Fibroblast of lung (primary cell): ENCODE measurements at regions not wholly inside any gene's neighbourhood (a gene's known extent, or its start where the extent isn't known, plus 50 kb on each side); places are given as distances from the start of the nearest gene placed in this dataset.

Source experiments
- DNase-seq, 2 donors: peaks; one replicate each; pipeline versions ENCODE4 v3.0.0 to v3.0.0-alpha.2; 2010; ENCODE audit warnings: low read depth in 2 of 2
- H2AFZ ChIP-seq: 2 replicates; pipeline ENCODE4 v1.5.1; 2012; ENCODE audit warnings: low read length, control low read depth, inconsistent platforms
- H3K27ac ChIP-seq: 2 replicates; pipeline ENCODE4 v1.5.1; 2011; ENCODE audit warnings: low read length, control low read depth; ENCODE audit not compliant: insufficient read depth
- H3K27me3 ChIP-seq: 2 replicates; pipeline ENCODE4 v1.5.1; 2011; ENCODE audit warnings: mild to moderate bottlenecking, low read length; ENCODE audit not compliant: control insufficient read depth, insufficient read depth
- H3K36me3 ChIP-seq: 2 replicates; pipeline ENCODE4 v1.5.1; 2011; ENCODE audit warnings: low read length; ENCODE audit not compliant: control insufficient read depth, insufficient read depth
- H3K4me1 ChIP-seq: 2 replicates; pipeline ENCODE4 v1.5.1; 2011; ENCODE audit warnings: low read length; ENCODE audit not compliant: control insufficient read depth, insufficient read depth; ENCODE audit errors: extremely low read depth
- H3K4me2 ChIP-seq: 2 replicates; pipeline ENCODE4 v1.5.1; 2011; ENCODE audit warnings: low read length, control low read depth; ENCODE audit not compliant: insufficient read depth; ENCODE audit errors: extremely low read depth
- H3K4me3 ChIP-seq, 4 experiments: fragments of 200-600 bp in 1 of 4; sonication (generic) in 1 of 4; replicated peaks in 1 of 4; 2 replicates each; pipeline ENCODE4 v1.5.1; 2011 to 2016; ENCODE audit warnings: low read length in 4 of 4, low read depth in 3 of 4, mild to moderate bottlenecking in 3 of 4, control low read depth in 2 of 4, inconsistent platforms in 1 of 4, mixed read lengths in 1 of 4; ENCODE audit not compliant: insufficient read depth in 1 of 4; ENCODE audit errors: control extremely low read depth in 1 of 4
- H3K79me2 ChIP-seq: 2 replicates; pipeline ENCODE4 v1.5.1; 2012; ENCODE audit warnings: mild to moderate bottlenecking, low read length, inconsistent platforms; ENCODE audit not compliant: control insufficient read depth, insufficient read depth
- H3K9ac ChIP-seq: 2 replicates; pipeline ENCODE4 v1.5.1; 2011; ENCODE audit warnings: mild to moderate bottlenecking, low read length, control low read depth; ENCODE audit not compliant: insufficient read depth
- H3K9me3 ChIP-seq: 2 replicates; pipeline ENCODE4 v1.5.1; 2012; ENCODE audit warnings: low read depth, low read length; ENCODE audit not compliant: control insufficient read depth, insufficient read depth
- H4K20me1 ChIP-seq: 2 replicates; pipeline ENCODE4 v1.5.1; 2011; ENCODE audit warnings: low read length; ENCODE audit not compliant: control insufficient read depth, insufficient read depth; ENCODE audit errors: extremely low read depth
- CTCF ChIP-seq, 2 donors: IDR thresholded peaks in 1 of 2; conservative IDR thresholded peaks in 1 of 2; 1 replicate in 1 of 2; 2 replicates in 1 of 2; pipeline ENCODE4 v1.5.1; 2011 to 2012; ENCODE audit warnings: low read length in 2 of 2, control low read depth in 1 of 2, inconsistent platforms in 1 of 2, low read depth in 1 of 2, mild to moderate bottlenecking in 1 of 2
- EZH2 ChIP-seq: IDR thresholded peaks from 2 replicates; pipeline ENCODE4 v1.5.1; 2012; ENCODE audit warnings: low read length, control low read depth, mild to moderate bottlenecking; ENCODE audit errors: missing control alignments

- Histone ChIP-seq H4K20me1 (no peaks in the 10 kb centered on the region), H3K27me3 (no peaks in the 10 kb centered on the region), H3K4me2 (no peak overlapping the region), H3K4me1 (no peaks in the 10 kb centered on the region), H3K27ac (no peak overlapping the region), H3K9ac (no peak overlapping the region), H2AFZ (no peak overlapping the region), H3K79me2 (no peaks in the 10 kb centered on the region), H3K9me3 (no peaks in the 10 kb centered on the region), H3K36me3 (no peaks in the 10 kb centered on the region), H3K4me3 (no peak overlapping the region)
- no peak for DNase-seq
- no peak for TF ChIP-seq EZH2
These were observed 705.9 kb downstream of the CCDC85A start for GRCh38 chr2:56889738-56890137.

- Histone ChIP-seq H3K9me3 (no peaks in the 10 kb centered on the region), H3K4me1 (no peaks in the 10 kb centered on the region), H2AFZ (no peak overlapping the region), H3K9ac (no peak overlapping the region), H3K27ac (no peak overlapping the region), H3K36me3 (no peaks in the 10 kb centered on the region), H3K4me2 (no peak overlapping the region), H3K27me3 (no peaks in the 10 kb centered on the region), H4K20me1 (no peaks in the 10 kb centered on the region), H3K79me2 (no peaks in the 10 kb centered on the region), H3K4me3 (no peak overlapping the region)
- DNase-seq: no peak
- no peak for TF ChIP-seq EZH2
- no peak for TF ChIP-seq CTCF (conservative IDR thresholded peaks at IDR 0.05 in 1 of 2, IDR thresholded peaks at IDR 0.05 in 1 of 2; ENCODE audit: low read depth in 1 of 2, low read length in 2 of 2)
These were observed 708.6 kb downstream of the CCDC85A start for GRCh38 chr2:56892382-56892781.

- H3K9me3 ChIP-seq: no peaks in the 10 kb centered on the region
These were observed 715.2 kb downstream of the CCDC85A start for GRCh38 chr2:56898986-56899385.

More at GRCh38 chr2:56898986-56899385, 715.2 kb downstream of the CCDC85A start:
- Histone ChIP-seq H3K9ac (no peak overlapping the region), H3K36me3 (no peaks in the 10 kb centered on the region), H3K27me3 (no peaks in the 10 kb centered on the region), H3K4me2 (no peak overlapping the region), H3K79me2 (no peaks in the 10 kb centered on the region), H2AFZ (no peak overlapping the region), H3K27ac (no peak overlapping the region), H3K4me1 (no peaks in the 10 kb centered on the region), H4K20me1 (no peaks in the 10 kb centered on the region), H3K4me3 (no peak overlapping the region)
- no peak for DNase-seq
- TF ChIP-seq EZH2 (no peak), CTCF (conservative IDR thresholded peaks at IDR 0.05 in 1 of 2, IDR thresholded peaks at IDR 0.05 in 1 of 2; ENCODE audit: low read depth in 1 of 2, low read length in 2 of 2) (no peak)
